Type B pancreatic cell (in vitro differentiated cells): ENCODE measurements at regions not wholly inside any gene's neighbourhood (a gene's known extent, or its start where the extent isn't known, plus 50 kb on each side); places are given as distances from the start of the nearest gene placed in this dataset.
"Not testable (repeated sequence)": the region's sequence is repeated elsewhere in the genome, so short reads cannot be mapped to it uniquely, and the experiment has no call there.

Experiments
- DNase-seq: peaks from one replicate; pipeline ENCODE4 v3.0.0; 2021; ENCODE audit warnings: mixed read lengths; ENCODE audit not compliant: unreplicated experiment; ENCODE audit errors: extremely low spot score
- H3K27ac Mint-ChIP-seq: 2 replicates; pipeline ENCODE4 v1.8.0; 2021; ENCODE audit warnings: mild to moderate bottlenecking, mixed read lengths
- H3K27me3 Mint-ChIP-seq: 2 replicates; pipeline ENCODE4 v1.8.0; 2021; ENCODE audit warnings: mixed read lengths
- H3K36me3 Mint-ChIP-seq: 2 replicates; pipeline ENCODE4 v1.8.0; 2021; ENCODE audit warnings: mixed read lengths
- H3K4me1 Mint-ChIP-seq: one replicate; pipeline ENCODE4 v1.8.0; 2021; ENCODE audit warnings: mixed read lengths; ENCODE audit not compliant: unreplicated experiment
- H3K4me3 Mint-ChIP-seq: 2 replicates; pipeline ENCODE4 v1.8.0; 2021; ENCODE audit warnings: mild to moderate bottlenecking, mixed read lengths
- H3K9me3 Mint-ChIP-seq: 2 replicates; pipeline ENCODE4 v1.8.0; 2021; ENCODE audit warnings: mixed read lengths
- TF ChIP-seq, protein P1 (sequence below): fragments of 200-600 bp; sonication (generic); conservative IDR thresholded peaks from 2 replicates; pipeline ENCODE4 v1.5.0; 2021; ENCODE audit warnings: antibody characterized with exemption, mild to moderate bottlenecking

DNA sequence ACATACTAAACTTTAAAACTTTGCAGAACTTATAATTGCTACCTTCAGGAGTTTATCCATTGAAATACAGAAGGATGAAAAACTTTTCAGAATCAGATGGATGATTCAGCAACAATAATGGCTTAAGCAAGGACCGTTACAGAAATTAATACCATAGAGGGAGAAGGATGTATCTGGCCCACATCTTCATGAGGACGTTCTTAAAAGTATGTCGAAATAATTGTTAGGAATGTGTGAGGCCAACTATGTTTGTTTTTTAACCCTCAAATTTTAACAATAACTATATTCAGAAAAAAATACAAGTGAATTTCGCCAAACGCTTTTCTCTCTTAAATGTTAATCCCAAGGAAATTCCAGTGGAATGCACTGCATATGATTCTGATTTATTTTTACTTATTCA lies 105.2 kb upstream of the EPHA3 start:
- DNase-seq: no peak
- no peaks in the 10 kb centered on the region for H3K27me3 Mint-ChIP-seq
- H3K36me3 Mint-ChIP-seq: no peaks in the 10 kb centered on the region
- H3K9me3 Mint-ChIP-seq: peaks cover 11% of the 10 kb centered on the region
- TF ChIP-seq, protein P1, sequence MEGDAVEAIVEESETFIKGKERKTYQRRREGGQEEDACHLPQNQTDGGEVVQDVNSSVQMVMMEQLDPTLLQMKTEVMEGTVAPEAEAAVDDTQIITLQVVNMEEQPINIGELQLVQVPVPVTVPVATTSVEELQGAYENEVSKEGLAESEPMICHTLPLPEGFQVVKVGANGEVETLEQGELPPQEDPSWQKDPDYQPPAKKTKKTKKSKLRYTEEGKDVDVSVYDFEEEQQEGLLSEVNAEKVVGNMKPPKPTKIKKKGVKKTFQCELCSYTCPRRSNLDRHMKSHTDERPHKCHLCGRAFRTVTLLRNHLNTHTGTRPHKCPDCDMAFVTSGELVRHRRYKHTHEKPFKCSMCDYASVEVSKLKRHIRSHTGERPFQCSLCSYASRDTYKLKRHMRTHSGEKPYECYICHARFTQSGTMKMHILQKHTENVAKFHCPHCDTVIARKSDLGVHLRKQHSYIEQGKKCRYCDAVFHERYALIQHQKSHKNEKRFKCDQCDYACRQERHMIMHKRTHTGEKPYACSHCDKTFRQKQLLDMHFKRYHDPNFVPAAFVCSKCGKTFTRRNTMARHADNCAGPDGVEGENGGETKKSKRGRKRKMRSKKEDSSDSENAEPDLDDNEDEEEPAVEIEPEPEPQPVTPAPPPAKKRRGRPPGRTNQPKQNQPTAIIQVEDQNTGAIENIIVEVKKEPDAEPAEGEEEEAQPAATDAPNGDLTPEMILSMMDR: no peak
- H3K4me3 Mint-ChIP-seq: no peak overlapping the region
- no peaks in the 10 kb centered on the region for H3K4me1 Mint-ChIP-seq
- no peak overlapping the region for H3K27ac Mint-ChIP-seq

- Mint-ChIP-seq H3K4me3 (no peak overlapping the region), H3K27ac (no peak overlapping the region), H3K36me3 (no peaks in the 10 kb centered on the region), H3K27me3 (no peaks in the 10 kb centered on the region), H3K9me3 (no peaks in the 10 kb centered on the region), H3K4me1 (no peaks in the 10 kb centered on the region)
- TF ChIP-seq, protein P1: no peak
- DNase-seq: no peak
Measured at GRCh38 chr3:89013536-89013935, 93.9 kb upstream of the EPHA3 start.

DNA sequence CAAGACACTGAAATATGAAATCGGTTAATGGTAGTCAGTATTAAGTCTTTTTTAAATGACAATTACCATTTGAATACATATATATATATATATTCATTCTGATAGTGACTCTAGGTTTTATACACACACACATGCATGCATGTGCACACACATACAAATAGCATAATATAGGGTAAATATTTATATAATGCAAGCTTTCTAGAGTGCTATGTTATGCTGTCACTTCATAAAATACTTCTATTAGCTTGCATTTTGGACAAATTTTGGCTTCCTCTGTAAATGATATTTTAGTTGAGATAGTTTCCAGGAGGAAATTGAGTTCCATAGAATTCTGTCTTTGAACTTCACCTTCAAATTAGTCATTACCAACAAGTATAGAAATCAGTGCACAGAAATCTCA lies 89.9 kb upstream of the EPHA3 start:
- peaks cover 4% of the 10 kb centered on the region for H3K9me3 Mint-ChIP-seq
- DNase-seq: no peak
- no peaks in the 10 kb centered on the region for H3K36me3 Mint-ChIP-seq
- no peak overlapping the region for H3K27ac Mint-ChIP-seq
- H3K4me1 Mint-ChIP-seq: peaks cover 5% of the 10 kb centered on the region
- TF ChIP-seq, protein P1: no peak
- no peaks in the 10 kb centered on the region for H3K27me3 Mint-ChIP-seq
- H3K4me3 Mint-ChIP-seq: no peak overlapping the region

GRCh38 chr3:89025185-89025584 lies 82.2 kb upstream of the EPHA3 start:
- Mint-ChIP-seq H3K27me3 (no peaks in the 10 kb centered on the region), H3K36me3 (no peaks in the 10 kb centered on the region), H3K4me1 (peaks cover 9% of the 10 kb centered on the region), H3K4me3 (no peak overlapping the region), H3K9me3 (no peaks in the 10 kb centered on the region), H3K27ac (no peak overlapping the region)
- TF ChIP-seq, protein P1: no peak
- no peak for DNase-seq

GRCh38 chr3:89032346-89033013 lies 74.9 kb upstream of the EPHA3 start:
- no peaks in the 10 kb centered on the region for H3K4me1 Mint-ChIP-seq
- H3K27ac Mint-ChIP-seq: no peak overlapping the region
- no peak overlapping the region for H3K4me3 Mint-ChIP-seq
- no peaks in the 10 kb centered on the region for H3K27me3 Mint-ChIP-seq
- H3K9me3 Mint-ChIP-seq: no peaks in the 10 kb centered on the region
- H3K36me3 Mint-ChIP-seq: no peaks in the 10 kb centered on the region
- TF ChIP-seq, protein P1: no peak
- DNase-seq: no peak

- not testable (repeated sequence) for H3K9me3 Mint-ChIP-seq, DNase-seq, H3K36me3 Mint-ChIP-seq, H3K4me1 Mint-ChIP-seq, H3K27me3 Mint-ChIP-seq, H3K4me3 Mint-ChIP-seq, H3K27ac Mint-ChIP-seq
Measured at GRCh38 chr3:89034723-89035122, 72.7 kb upstream of the EPHA3 start.
